ENCODE measurements at regions not wholly inside any gene's neighbourhood (a gene's known extent, or its start where the extent isn't known, plus 50 kb on each side); places are given as distances from the start of the nearest gene placed in this dataset.

DNA sequence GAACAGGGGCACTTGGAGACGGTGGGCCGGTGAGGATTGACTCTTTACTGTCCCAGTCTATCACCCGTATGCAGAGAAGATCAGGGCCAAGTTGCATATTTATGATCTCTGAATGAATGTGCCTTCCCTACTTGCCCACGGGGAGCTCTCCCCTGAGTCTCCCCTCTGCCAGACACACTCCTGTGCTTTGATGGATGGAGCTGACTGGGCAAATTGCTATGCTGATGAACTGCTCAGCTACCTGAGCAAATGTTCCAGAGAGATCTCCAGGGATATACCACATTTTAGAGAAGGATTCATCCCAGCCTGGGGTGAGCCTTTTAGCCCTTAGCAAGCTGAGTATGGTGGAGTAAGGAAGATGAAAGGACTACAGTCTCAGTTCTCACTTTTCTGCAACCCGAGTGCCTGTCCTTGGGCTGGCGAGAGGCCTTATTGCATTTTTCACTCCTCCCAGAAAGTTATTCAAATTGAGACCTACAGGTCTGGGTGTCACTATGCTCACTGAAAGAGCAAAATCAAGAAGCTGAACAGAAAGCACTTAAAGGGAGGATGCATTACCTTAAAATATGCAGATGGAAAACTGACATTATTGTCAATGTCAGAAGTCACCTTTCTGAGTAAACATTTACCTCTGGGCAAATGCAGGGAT, 526.7 kb upstream of the WWC1 start:
- TF ChIP-seq, protein P1, sequence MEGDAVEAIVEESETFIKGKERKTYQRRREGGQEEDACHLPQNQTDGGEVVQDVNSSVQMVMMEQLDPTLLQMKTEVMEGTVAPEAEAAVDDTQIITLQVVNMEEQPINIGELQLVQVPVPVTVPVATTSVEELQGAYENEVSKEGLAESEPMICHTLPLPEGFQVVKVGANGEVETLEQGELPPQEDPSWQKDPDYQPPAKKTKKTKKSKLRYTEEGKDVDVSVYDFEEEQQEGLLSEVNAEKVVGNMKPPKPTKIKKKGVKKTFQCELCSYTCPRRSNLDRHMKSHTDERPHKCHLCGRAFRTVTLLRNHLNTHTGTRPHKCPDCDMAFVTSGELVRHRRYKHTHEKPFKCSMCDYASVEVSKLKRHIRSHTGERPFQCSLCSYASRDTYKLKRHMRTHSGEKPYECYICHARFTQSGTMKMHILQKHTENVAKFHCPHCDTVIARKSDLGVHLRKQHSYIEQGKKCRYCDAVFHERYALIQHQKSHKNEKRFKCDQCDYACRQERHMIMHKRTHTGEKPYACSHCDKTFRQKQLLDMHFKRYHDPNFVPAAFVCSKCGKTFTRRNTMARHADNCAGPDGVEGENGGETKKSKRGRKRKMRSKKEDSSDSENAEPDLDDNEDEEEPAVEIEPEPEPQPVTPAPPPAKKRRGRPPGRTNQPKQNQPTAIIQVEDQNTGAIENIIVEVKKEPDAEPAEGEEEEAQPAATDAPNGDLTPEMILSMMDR (conservative IDR thresholded peaks at IDR 0.05; ENCODE audit: low read length) = no peak
- TF ChIP-seq EZH2phosphoT487 (IDR thresholded peaks at IDR 0.05; ENCODE audit: borderline replicate concordance, low read depth, low read length) = no peak
